ENCODE measurements at regions not wholly inside any gene's neighbourhood (a gene's known extent, or its start where the extent isn't known, plus 50 kb on each side); places are given as distances from the start of the nearest gene placed in this dataset.

DNA sequence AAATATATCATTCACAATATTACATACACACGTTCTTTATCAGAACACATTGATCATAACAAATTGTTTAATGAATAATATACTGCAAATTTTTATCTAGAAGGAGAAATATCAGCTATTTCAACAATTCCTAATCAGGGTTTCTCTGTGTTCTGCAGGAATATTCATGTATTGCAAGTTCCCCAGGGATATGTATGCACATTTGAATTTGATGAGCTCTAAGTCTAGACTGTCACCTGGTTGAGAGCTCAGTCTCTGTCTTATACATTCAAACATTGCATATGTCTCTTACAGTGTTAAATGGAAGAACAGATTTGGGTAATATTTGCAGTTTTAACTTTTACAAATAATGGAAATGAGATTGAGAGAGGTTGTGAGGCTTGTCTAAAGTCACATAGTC is 829.7 kb downstream of the CDH11 start:
- H3K27me3 ChIP-seq: no peaks in the 10 kb centered on the region
- H3K9me3 ChIP-seq: no peaks in the 10 kb centered on the region
- no peak overlapping the region for H3K4me3 ChIP-seq
- TF ChIP-seq POLR2A (IDR thresholded peaks at IDR 0.05) (no peak), CTCF (IDR thresholded peaks at IDR 0.05) (no peak)
- H3K36me3 ChIP-seq: no peaks in the 10 kb centered on the region
- no peaks in the 10 kb centered on the region for H3K4me1 ChIP-seq
- no peak for DNase-seq
- no peak overlapping the region for H3K27ac ChIP-seq

DNA sequence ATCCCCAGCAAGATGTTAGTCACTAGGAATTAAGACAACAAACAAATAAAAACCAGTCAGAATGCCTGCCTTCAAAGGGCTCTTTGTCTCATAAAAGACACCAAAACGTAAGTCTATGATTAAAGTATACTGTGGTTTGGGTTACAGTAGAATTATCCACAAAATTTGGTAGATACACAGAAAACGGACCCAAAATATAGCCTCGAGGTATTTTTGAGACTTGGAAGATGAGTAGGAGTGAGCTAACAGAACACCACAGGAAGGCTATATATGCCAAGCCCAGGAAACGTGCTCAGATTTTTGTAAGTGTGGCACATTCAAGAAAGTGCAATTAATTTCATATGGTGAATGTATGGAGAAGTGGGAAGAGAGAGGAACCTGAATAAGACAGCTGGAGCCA is 831.4 kb downstream of the CDH11 start:
- no peak for TF ChIP-seq POLR2A (IDR thresholded peaks at IDR 0.05)
- TF ChIP-seq CTCF (IDR thresholded peaks at IDR 0.05): no peak
- Histone ChIP-seq H3K4me3 (no peak overlapping the region), H3K4me1 (no peaks in the 10 kb centered on the region), H3K27ac (no peak overlapping the region), H3K9me3 (no peaks in the 10 kb centered on the region), H3K36me3 (no peaks in the 10 kb centered on the region), H3K27me3 (no peaks in the 10 kb centered on the region)
- no peak for DNase-seq

DNA sequence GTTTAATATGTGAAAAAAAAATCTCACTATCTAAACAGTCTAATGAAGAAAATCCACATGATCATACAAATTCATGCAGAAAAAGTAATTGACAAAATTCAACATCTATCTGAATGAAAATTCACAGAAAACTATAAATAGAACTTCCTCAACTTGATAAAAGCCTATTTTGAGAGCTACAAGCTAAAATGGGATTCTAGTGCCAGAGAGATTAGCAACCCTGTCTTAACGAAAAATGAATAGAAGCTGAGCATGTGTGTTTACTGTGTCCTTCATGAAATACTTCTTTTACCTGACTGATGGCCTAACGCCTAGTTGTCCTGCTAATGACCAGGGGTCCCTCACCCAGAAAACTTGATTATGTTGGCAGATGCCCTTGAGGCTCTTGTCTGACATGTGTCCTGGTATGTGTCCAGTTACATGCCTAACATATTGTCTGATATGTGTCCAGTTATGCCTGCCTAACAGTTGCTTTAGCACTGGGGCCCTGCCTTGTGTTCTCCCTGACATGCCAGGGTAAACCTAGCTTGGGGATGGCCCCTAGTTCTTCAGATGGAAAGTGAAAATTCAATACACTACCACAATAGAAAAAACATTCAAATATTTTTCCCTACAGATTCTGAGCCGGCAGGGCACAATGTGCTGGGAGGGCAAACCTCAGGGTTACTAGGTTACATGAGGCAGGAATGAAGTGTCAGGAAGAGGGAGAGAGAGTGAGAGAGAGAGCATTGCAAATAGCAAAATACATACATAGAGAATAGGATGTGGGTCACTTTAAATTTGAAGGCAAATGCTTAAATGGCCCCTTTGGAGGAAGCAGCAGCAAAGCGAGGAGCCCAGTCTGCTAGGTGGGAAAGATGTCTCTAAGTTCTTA is 834.0 kb downstream of the CDH11 start:
- DNase-seq: no peak
- no peaks in the 10 kb centered on the region for H3K4me1 ChIP-seq
- H3K36me3 ChIP-seq: no peaks in the 10 kb centered on the region
- H3K9me3 ChIP-seq: no peaks in the 10 kb centered on the region
- H3K4me3 ChIP-seq: no peak overlapping the region
- no peaks in the 10 kb centered on the region for H3K27me3 ChIP-seq
- no peak for TF ChIP-seq POLR2A (IDR thresholded peaks at IDR 0.05)
- TF ChIP-seq CTCF (IDR thresholded peaks at IDR 0.05): no peak
- H3K27ac ChIP-seq: no peak overlapping the region

GRCh38 chr16:64282181-64282580 is 839.7 kb downstream of the CDH11 start:
- no peak for TF ChIP-seq CTCF (IDR thresholded peaks at IDR 0.05)
- no peak for TF ChIP-seq POLR2A (IDR thresholded peaks at IDR 0.05)
- no peak for DNase-seq
- no peak overlapping the region for H3K27ac ChIP-seq
- H3K27me3 ChIP-seq: no peaks in the 10 kb centered on the region
- no peaks in the 10 kb centered on the region for H3K4me1 ChIP-seq
- H3K9me3 ChIP-seq: no peaks in the 10 kb centered on the region
- no peak overlapping the region for H3K4me3 ChIP-seq
- no peaks in the 10 kb centered on the region for H3K36me3 ChIP-seq

DNA sequence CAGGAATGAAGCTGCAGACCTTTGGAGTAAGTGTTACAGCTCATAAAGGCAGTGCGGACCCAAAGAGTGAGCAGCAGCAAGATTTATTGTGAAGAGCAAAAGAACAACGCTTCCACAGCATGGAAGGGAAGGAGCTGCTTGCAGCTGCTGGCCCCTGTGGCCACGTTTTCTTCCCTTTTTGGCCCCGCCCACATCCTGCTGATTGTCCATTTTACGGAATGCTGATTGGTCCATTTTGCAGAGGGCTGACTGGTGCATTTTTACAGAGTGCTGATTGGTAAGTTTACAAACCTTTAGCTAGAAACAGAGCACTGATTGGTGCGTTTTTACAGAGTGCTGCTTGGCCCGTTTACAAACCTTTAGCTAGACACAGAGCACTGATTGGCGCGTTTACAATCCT is 841.5 kb downstream of the CDH11 start:
- no peaks in the 10 kb centered on the region for H3K9me3 ChIP-seq
- H3K4me3 ChIP-seq: no peak overlapping the region
- no peaks in the 10 kb centered on the region for H3K4me1 ChIP-seq
- no peak overlapping the region for H3K27ac ChIP-seq
- H3K36me3 ChIP-seq: no peaks in the 10 kb centered on the region
- H3K27me3 ChIP-seq: no peaks in the 10 kb centered on the region
- DNase-seq: no peak
- no peak for TF ChIP-seq POLR2A (IDR thresholded peaks at IDR 0.05)
- no peak for TF ChIP-seq CTCF (IDR thresholded peaks at IDR 0.05)
